CD4-positive, CD25-positive, alpha-beta regulatory T cell (primary cell): ENCODE measurements at regions not wholly inside any gene's neighbourhood (a gene's known extent, or its start where the extent isn't known, plus 50 kb on each side); places are given as distances from the start of the nearest gene placed in this dataset.

ENCODE experiments used
- ATAC-seq, 2 donors: fragments of 150-1000 bp; cut with Tn5 transposase; one replicate each; pipeline ENCODE4 v1.10.0; 2021; ENCODE audit warnings: low read depth in 2 of 2, moderate number of reproducible peaks in 2 of 2, moderate library complexity in 1 of 2
- DNase-seq, 3 donors: peaks; one replicate each; pipeline versions ENCODE4 v3.0.0 to v3.0.0-alpha.2; 2012 to 2022; ENCODE audit warnings: mixed read lengths in 1 of 3
- H3K27ac ChIP-seq: one replicate; pipeline ENCODE4 v1.7.0; 2013; ENCODE audit warnings: mild to moderate bottlenecking, low read length; ENCODE audit not compliant: insufficient read depth, poor library complexity, severe bottlenecking
- H3K27me3 ChIP-seq: one replicate; pipeline ENCODE4 v1.7.0; 2013; ENCODE audit warnings: low read length; ENCODE audit not compliant: control insufficient read depth, insufficient read depth
- H3K36me3 ChIP-seq: one replicate; pipeline ENCODE4 v1.7.0; 2013; ENCODE audit warnings: mild to moderate bottlenecking, low read length, moderate library complexity; ENCODE audit not compliant: control insufficient read depth, insufficient read depth
- H3K4me1 ChIP-seq: 2 replicates; pipeline ENCODE4 v1.7.0; 2013; ENCODE audit warnings: mild to moderate bottlenecking, low read length; ENCODE audit not compliant: insufficient read depth, control insufficient read depth, poor library complexity, severe bottlenecking
- H3K4me3 ChIP-seq: one replicate; pipeline ENCODE4 v1.7.0; 2013; ENCODE audit warnings: low read depth, mild to moderate bottlenecking, low read length, moderate library complexity
- H3K9me3 ChIP-seq, 2 experiments: 1 replicate in 1 of 2; 2 replicates in 1 of 2; pipeline ENCODE4 v1.7.0; 2013; ENCODE audit warnings: low read length in 2 of 2, mild to moderate bottlenecking in 1 of 2, moderate library complexity in 1 of 2; ENCODE audit not compliant: control insufficient read depth in 2 of 2
- H3K27ac Mint-ChIP-seq, 3 donors: one replicate each; pipeline ENCODE4 v1.8.0; 2020 to 2022; ENCODE audit warnings: mild to moderate bottlenecking in 3 of 3, mixed read lengths in 3 of 3, moderate library complexity in 2 of 3
- H3K27me3 Mint-ChIP-seq: one replicate; pipeline ENCODE4 v1.8.0; 2022; ENCODE audit warnings: mild to moderate bottlenecking, mixed read lengths
- H3K36me3 Mint-ChIP-seq: one replicate; pipeline ENCODE4 v1.8.0; 2020; ENCODE audit warnings: mixed read lengths
- H3K4me1 Mint-ChIP-seq, 4 donors: one replicate each; pipeline ENCODE4 v1.8.0; 2020 to 2022; ENCODE audit warnings: mixed read lengths in 4 of 4, mild to moderate bottlenecking in 1 of 4
- H3K4me3 Mint-ChIP-seq, 4 donors: one replicate each; pipeline ENCODE4 v1.8.0; 2020 to 2022; ENCODE audit warnings: mild to moderate bottlenecking in 4 of 4, mixed read lengths in 4 of 4, moderate library complexity in 3 of 4
- H3K9me3 Mint-ChIP-seq, 7 donors: one replicate each; pipeline ENCODE4 v1.8.0; 2020 to 2022; ENCODE audit warnings: mixed read lengths in 7 of 7, mild to moderate bottlenecking in 3 of 7, moderate library complexity in 2 of 7

GRCh38 chr4:23006756-23007155 is 314.0 kb downstream of the GBA3 start:
- H3K27ac Mint-ChIP-seq: no peak overlapping the region
- no peaks in the 10 kb centered on the region for H3K4me1 Mint-ChIP-seq
- no peak for DNase-seq
- no peak overlapping the region for H3K4me3 Mint-ChIP-seq
- Histone ChIP-seq H3K27ac (no peak overlapping the region), H3K9me3 (no peaks in the 10 kb centered on the region), H3K27me3 (no peaks in the 10 kb centered on the region), H3K4me3 (no peak overlapping the region), H3K36me3 (no peaks in the 10 kb centered on the region), H3K4me1 (no peaks in the 10 kb centered on the region)
- no peak for ATAC-seq
- no peaks in the 10 kb centered on the region for H3K36me3 Mint-ChIP-seq
- H3K9me3 Mint-ChIP-seq: peaks cover 0 to 5% (median 1%) of the 10 kb centered on the region in 7 donors
- no peaks in the 10 kb centered on the region for H3K27me3 Mint-ChIP-seq

DNA sequence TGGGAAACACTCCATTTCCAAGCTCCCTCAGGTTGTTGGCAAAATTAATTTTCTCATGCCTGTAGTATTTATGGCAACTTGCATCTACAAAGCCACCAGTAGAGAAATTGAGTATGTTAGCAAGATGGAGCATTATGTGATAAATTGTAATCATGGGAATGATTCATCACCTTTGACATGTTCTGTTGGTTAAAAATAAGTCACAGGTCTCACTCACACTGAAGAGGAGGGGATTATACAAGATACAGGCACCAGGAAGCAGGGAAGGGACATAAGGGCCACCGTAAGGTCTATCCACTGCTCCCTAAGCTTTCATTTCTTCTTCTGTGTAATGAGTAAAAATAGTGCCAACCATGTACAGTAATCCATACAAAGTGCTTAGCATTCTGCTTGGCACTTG is 313.0 kb downstream of the GBA3 start:
- Mint-ChIP-seq H3K9me3 (peaks cover 0 to 6% (median 1%) of the 10 kb centered on the region in 7 donors), H3K27me3 (no peaks in the 10 kb centered on the region), H3K27ac (no peak overlapping the region), H3K4me3 (no peak overlapping the region), H3K4me1 (no peaks in the 10 kb centered on the region), H3K36me3 (no peaks in the 10 kb centered on the region)
- DNase-seq (no peak), ATAC-seq (no peak)
- no peak overlapping the region for H3K4me3 ChIP-seq
- no peaks in the 10 kb centered on the region for H3K4me1 ChIP-seq
- H3K9me3 ChIP-seq: no peaks in the 10 kb centered on the region
- H3K27ac ChIP-seq: no peak overlapping the region
- no peaks in the 10 kb centered on the region for H3K36me3 ChIP-seq
- H3K27me3 ChIP-seq: no peaks in the 10 kb centered on the region

- no peaks in the 10 kb centered on the region for H3K27me3 ChIP-seq
- DNase-seq: no peak
- no peaks in the 10 kb centered on the region for H3K27me3 Mint-ChIP-seq
- H3K36me3 ChIP-seq: no peaks in the 10 kb centered on the region
- ATAC-seq: no peak
- no peak overlapping the region for H3K4me3 ChIP-seq
- no peaks in the 10 kb centered on the region for H3K9me3 ChIP-seq
- no peaks in the 10 kb centered on the region for H3K4me1 Mint-ChIP-seq
- no peak overlapping the region for H3K4me3 Mint-ChIP-seq
- H3K9me3 Mint-ChIP-seq: peaks cover 1 to 9% (median 6%) of the 10 kb centered on the region in 7 donors
- no peak overlapping the region for H3K27ac Mint-ChIP-seq
- peaks cover 3% of the 10 kb centered on the region for H3K36me3 Mint-ChIP-seq
- no peak overlapping the region for H3K27ac ChIP-seq
- no peaks in the 10 kb centered on the region for H3K4me1 ChIP-seq
Measured at GRCh38 chr4:23001478-23001877, 308.7 kb downstream of the GBA3 start.

- DNase-seq: no peak
- no peak overlapping the region for H3K27ac ChIP-seq
- no peaks in the 10 kb centered on the region for H3K27me3 ChIP-seq
- Mint-ChIP-seq H3K36me3 (peaks cover 3% of the 10 kb centered on the region), H3K9me3 (peaks cover 2 to 13% (median 5%) of the 10 kb centered on the region in 7 donors), H3K4me1 (no peaks in the 10 kb centered on the region), H3K27me3 (no peaks in the 10 kb centered on the region), H3K4me3 (no peak overlapping the region), H3K27ac (no peak overlapping the region)
- H3K36me3 ChIP-seq: no peaks in the 10 kb centered on the region
- H3K9me3 ChIP-seq: no peaks in the 10 kb centered on the region
- H3K4me3 ChIP-seq: no peak overlapping the region
- H3K4me1 ChIP-seq: no peaks in the 10 kb centered on the region
- no peak for ATAC-seq
Measured at GRCh38 chr4:22999419-22999818, 306.7 kb downstream of the GBA3 start.

DNA sequence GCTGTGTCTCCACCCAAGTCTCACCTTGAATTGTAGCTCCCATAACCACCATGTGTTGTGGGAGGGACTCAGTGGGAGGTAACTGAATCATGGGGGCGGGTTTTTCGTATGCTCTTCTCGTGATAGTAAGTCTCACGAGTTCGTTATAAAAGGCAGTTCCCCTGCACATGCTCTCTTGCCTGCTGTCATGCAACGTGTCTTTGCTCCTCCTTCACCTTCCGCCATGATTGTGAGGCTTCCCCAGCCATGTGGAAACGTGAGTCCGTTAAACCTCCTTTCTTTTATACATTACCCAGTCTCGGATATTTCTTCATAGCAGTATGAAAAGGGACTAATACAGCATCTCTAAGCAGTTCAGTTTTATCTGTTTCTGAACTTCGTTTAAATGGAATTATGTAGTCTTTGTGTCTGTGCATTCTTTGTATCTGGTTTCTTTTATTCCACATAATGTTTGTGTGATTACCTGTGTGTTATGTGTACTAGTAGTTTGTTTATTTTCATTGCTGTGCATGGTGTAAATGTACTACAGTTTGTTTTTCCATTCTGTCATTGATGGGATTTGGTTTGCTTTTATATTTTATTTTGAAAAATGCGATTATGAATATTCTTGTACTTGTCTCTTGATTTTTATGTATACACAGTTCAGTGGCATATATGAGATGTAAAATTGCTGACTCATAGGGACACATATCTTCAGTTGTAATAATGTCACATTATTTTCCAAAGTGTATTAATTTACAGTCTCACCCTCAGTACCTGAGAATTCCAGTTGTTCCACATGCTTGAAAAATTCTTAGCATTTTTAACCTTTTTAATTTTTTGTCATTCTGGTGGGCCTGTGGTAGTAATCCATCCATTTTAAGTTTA is 304.9 kb downstream of the GBA3 start:
- Mint-ChIP-seq H3K4me1 (no peaks in the 10 kb centered on the region), H3K27ac (no peak overlapping the region)
- H3K9me3 ChIP-seq: no peaks in the 10 kb centered on the region

DNA sequence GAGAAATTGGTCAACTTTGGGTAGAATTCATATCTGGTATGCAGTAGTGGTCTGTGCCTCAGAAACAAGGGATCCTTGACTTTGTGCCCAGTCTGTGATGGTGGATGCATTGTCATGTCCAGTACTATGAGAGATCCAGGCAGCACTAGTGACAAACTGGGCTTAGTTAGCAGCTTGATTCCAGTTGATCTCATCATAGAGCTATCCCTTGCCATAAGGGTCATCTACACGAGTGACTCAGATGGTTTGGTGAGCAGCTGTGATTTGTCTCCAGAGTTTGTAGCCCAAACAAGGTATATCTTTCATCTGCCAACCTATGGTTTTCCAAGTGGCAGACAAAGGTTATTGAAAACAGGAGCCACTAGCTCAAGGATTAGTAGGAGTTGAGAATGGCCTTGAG is 298.8 kb downstream of the GBA3 start:
- ATAC-seq: no peak
- DNase-seq: no peak
- no peaks in the 10 kb centered on the region for H3K27me3 ChIP-seq

More for the DNA sequence above, 304.9 kb downstream of the GBA3 start:
- peaks cover 2 to 13% (median 6%) of the 10 kb centered on the region in 7 donors for H3K9me3 Mint-ChIP-seq
- DNase-seq (no peak), ATAC-seq (no peak)
- no peaks in the 10 kb centered on the region for H3K27me3 Mint-ChIP-seq
- no peak overlapping the region for H3K4me3 Mint-ChIP-seq
- no peak overlapping the region for H3K4me3 ChIP-seq
- no peaks in the 10 kb centered on the region for H3K27me3 ChIP-seq
- H3K36me3 Mint-ChIP-seq: peaks cover 3% of the 10 kb centered on the region
- no peaks in the 10 kb centered on the region for H3K4me1 ChIP-seq
- no peak overlapping the region for H3K27ac ChIP-seq
- H3K36me3 ChIP-seq: no peaks in the 10 kb centered on the region

GRCh38 chr4:22988526-22988925 is 295.8 kb downstream of the GBA3 start:
- Mint-ChIP-seq H3K9me3 (peaks cover 0 to 12% (median 1%) of the 10 kb centered on the region in 7 donors), H3K27ac (no peak overlapping the region)
- H3K27me3 ChIP-seq: no peaks in the 10 kb centered on the region

More for the DNA sequence above, 298.8 kb downstream of the GBA3 start:
- Histone ChIP-seq H3K9me3 (no peaks in the 10 kb centered on the region), H3K27ac (no peak overlapping the region), H3K4me1 (no peaks in the 10 kb centered on the region), H3K4me3 (no peak overlapping the region), H3K36me3 (no peaks in the 10 kb centered on the region)
- Mint-ChIP-seq H3K27ac (no peak overlapping the region), H3K9me3 (peaks cover 0 to 8% (median 5%) of the 10 kb centered on the region in 7 donors), H3K4me1 (no peaks in the 10 kb centered on the region), H3K27me3 (no peaks in the 10 kb centered on the region), H3K36me3 (no peaks in the 10 kb centered on the region), H3K4me3 (no peak overlapping the region)

DNA sequence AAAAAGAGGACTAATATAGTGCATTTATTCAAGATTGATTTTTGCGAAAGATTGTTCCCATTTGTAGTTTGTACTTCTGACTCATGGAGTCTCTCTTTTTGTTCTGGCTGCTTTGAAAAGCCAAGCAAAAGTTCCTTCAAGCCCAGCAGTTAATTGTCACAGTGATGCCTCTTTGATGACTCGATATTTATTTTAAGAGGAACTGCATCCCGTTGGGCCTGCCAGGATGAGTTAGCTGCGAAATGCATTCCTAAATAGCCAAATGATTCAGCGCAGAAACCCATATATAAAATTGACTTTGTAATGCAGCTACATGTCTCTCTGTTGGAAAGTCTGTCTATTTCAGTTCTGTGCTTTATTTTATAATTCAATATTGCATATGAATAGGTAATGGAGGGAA is 295.1 kb downstream of the GBA3 start:
- no peak for ATAC-seq
- no peak overlapping the region for H3K4me3 ChIP-seq
- no peak overlapping the region for H3K27ac Mint-ChIP-seq
- H3K9me3 ChIP-seq: no peaks in the 10 kb centered on the region
- no peaks in the 10 kb centered on the region for H3K36me3 Mint-ChIP-seq
- no peaks in the 10 kb centered on the region for H3K27me3 ChIP-seq
- H3K4me3 Mint-ChIP-seq: no peak overlapping the region
- no peaks in the 10 kb centered on the region for H3K4me1 ChIP-seq
- H3K9me3 Mint-ChIP-seq: peaks cover 0 to 12% (median 1%) of the 10 kb centered on the region in 7 donors
- DNase-seq: no peak
- no peaks in the 10 kb centered on the region for H3K36me3 ChIP-seq
- no peaks in the 10 kb centered on the region for H3K27me3 Mint-ChIP-seq
- H3K27ac ChIP-seq: no peak overlapping the region
- no peaks in the 10 kb centered on the region for H3K4me1 Mint-ChIP-seq

More at GRCh38 chr4:22988526-22988925, 295.8 kb downstream of the GBA3 start:
- DNase-seq (no peak), ATAC-seq (no peak)
- Mint-ChIP-seq H3K4me3 (no peak overlapping the region), H3K36me3 (no peaks in the 10 kb centered on the region), H3K27me3 (no peaks in the 10 kb centered on the region), H3K4me1 (no peaks in the 10 kb centered on the region)
- Histone ChIP-seq H3K4me3 (no peak overlapping the region), H3K27ac (no peak overlapping the region), H3K36me3 (no peaks in the 10 kb centered on the region), H3K9me3 (no peaks in the 10 kb centered on the region), H3K4me1 (no peaks in the 10 kb centered on the region)
